ENCODE measurements at regions not wholly inside any gene's neighbourhood (a gene's known extent, or its start where the extent isn't known, plus 50 kb on each side); places are given as distances from the start of the nearest gene placed in this dataset.

DNA sequence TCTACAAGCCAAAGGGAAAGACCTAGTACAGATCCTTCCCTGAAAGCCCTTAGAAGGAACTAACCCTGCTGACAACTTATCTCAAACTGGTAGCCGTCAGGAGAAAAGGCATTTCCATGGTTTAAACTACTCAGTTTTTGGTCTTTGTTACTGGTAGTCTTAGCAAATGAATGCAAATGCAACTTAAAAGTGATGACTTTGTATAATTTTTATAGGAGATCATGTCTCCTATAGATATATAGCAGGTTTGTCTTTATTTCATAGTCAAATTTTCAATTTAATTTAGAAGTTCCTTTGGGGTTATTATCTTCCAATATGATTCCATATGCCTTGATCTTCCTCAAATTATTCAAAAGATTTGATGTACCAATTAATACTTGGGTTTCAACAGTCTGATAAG is 1173.0 kb upstream of the CNTN5 start:
- TF ChIP-seq HCFC1 (IDR thresholded peaks at IDR 0.05; ENCODE audit: low read length) = no peak
- TF ChIP-seq, protein P1, sequence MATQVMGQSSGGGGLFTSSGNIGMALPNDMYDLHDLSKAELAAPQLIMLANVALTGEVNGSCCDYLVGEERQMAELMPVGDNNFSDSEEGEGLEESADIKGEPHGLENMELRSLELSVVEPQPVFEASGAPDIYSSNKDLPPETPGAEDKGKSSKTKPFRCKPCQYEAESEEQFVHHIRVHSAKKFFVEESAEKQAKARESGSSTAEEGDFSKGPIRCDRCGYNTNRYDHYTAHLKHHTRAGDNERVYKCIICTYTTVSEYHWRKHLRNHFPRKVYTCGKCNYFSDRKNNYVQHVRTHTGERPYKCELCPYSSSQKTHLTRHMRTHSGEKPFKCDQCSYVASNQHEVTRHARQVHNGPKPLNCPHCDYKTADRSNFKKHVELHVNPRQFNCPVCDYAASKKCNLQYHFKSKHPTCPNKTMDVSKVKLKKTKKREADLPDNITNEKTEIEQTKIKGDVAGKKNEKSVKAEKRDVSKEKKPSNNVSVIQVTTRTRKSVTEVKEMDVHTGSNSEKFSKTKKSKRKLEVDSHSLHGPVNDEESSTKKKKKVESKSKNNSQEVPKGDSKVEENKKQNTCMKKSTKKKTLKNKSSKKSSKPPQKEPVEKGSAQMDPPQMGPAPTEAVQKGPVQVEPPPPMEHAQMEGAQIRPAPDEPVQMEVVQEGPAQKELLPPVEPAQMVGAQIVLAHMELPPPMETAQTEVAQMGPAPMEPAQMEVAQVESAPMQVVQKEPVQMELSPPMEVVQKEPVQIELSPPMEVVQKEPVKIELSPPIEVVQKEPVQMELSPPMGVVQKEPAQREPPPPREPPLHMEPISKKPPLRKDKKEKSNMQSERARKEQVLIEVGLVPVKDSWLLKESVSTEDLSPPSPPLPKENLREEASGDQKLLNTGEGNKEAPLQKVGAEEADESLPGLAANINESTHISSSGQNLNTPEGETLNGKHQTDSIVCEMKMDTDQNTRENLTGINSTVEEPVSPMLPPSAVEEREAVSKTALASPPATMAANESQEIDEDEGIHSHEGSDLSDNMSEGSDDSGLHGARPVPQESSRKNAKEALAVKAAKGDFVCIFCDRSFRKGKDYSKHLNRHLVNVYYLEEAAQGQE (IDR thresholded peaks at IDR 0.05; ENCODE audit: low read depth, low read length) = no peak
- no peak for TF ChIP-seq SREBF2 (IDR thresholded peaks at IDR 0.05; ENCODE audit: low read length)
- TF ChIP-seq KDM1A (IDR thresholded peaks at IDR 0.05; ENCODE audit: borderline replicate concordance) = no peak
- TF ChIP-seq POLR2A (IDR thresholded peaks at IDR 0.05; ENCODE audit: low read depth, low read length) = no peak
- TF ChIP-seq EP300 (IDR thresholded peaks at IDR 0.05; ENCODE audit: borderline replicate concordance in 1 of 2, control insufficient read depth in 1 of 2, low read depth in 2 of 2, low read length in 2 of 2) = no peak
- TF ChIP-seq, protein P2, sequence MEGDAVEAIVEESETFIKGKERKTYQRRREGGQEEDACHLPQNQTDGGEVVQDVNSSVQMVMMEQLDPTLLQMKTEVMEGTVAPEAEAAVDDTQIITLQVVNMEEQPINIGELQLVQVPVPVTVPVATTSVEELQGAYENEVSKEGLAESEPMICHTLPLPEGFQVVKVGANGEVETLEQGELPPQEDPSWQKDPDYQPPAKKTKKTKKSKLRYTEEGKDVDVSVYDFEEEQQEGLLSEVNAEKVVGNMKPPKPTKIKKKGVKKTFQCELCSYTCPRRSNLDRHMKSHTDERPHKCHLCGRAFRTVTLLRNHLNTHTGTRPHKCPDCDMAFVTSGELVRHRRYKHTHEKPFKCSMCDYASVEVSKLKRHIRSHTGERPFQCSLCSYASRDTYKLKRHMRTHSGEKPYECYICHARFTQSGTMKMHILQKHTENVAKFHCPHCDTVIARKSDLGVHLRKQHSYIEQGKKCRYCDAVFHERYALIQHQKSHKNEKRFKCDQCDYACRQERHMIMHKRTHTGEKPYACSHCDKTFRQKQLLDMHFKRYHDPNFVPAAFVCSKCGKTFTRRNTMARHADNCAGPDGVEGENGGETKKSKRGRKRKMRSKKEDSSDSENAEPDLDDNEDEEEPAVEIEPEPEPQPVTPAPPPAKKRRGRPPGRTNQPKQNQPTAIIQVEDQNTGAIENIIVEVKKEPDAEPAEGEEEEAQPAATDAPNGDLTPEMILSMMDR (IDR thresholded peaks at IDR 0.05 in 2 of 3, conservative IDR thresholded peaks at IDR 0.05 in 1 of 3; ENCODE audit: control insufficient read depth in 2 of 3, extremely low read depth in 1 of 3, insufficient read depth in 1 of 3, low read depth in 3 of 3, low read length in 3 of 3) = no peak
- TF ChIP-seq EZH2 (IDR thresholded peaks at IDR 0.05; ENCODE audit: borderline replicate concordance, control insufficient read depth, low read depth, low read length) = no peak

All from GM12878 (cell line).